RWPE2 (cell line): ENCODE measurements at regions not wholly inside any gene's neighbourhood (a gene's known extent, or its start where the extent isn't known, plus 50 kb on each side); places are given as distances from the start of the nearest gene placed in this dataset.

Source experiments
- ATAC-seq: fragments of 200-7000 bp; cut with Tn5 transposase; 3 replicates; pipeline ENCODE4 v1.9.1; 2021; ENCODE audit warnings: low read depth
- DNase-seq: peaks from one replicate; pipeline ENCODE4 v3.0.0-alpha.2; 2020; ENCODE audit warnings: low spot score
- H3K27ac ChIP-seq: fragments of 450-650 bp; 2 replicates; pipeline ENCODE4 v1.5.1; 2017; ENCODE audit warnings: mild to moderate bottlenecking; ENCODE audit not compliant: poor library complexity, severe bottlenecking
- H3K27me3 ChIP-seq: fragments of 250-450 bp; sonication (Bioruptor Pico); 2 replicates; pipeline ENCODE4 v1.5.1; 2021; ENCODE audit warnings: mild to moderate bottlenecking, moderate library complexity; ENCODE audit not compliant: insufficient read depth, poor library complexity, severe bottlenecking
- H3K36me3 ChIP-seq: fragments of 250-450 bp; sonication (Bioruptor Pico); 2 replicates; pipeline ENCODE4 v1.5.1; 2020; ENCODE audit warnings: low read depth, mild to moderate bottlenecking, moderate library complexity
- H3K4me1 ChIP-seq: fragments of 250-450 bp; sonication (Bioruptor Pico); 2 replicates; pipeline ENCODE4 v1.5.1; 2021; ENCODE audit warnings: mild to moderate bottlenecking, moderate library complexity; ENCODE audit not compliant: insufficient read depth, poor library complexity, severe bottlenecking
- H3K4me3 ChIP-seq: fragments of 250-450 bp; sonication (Bioruptor Pico); 2 replicates; pipeline ENCODE4 v1.5.1; 2021; ENCODE audit warnings: mild to moderate bottlenecking, moderate library complexity; ENCODE audit not compliant: severe bottlenecking
- H3K9me3 ChIP-seq: fragments of 250-450 bp; sonication (Bioruptor Pico); 2 replicates; pipeline ENCODE4 v1.5.1; 2021; ENCODE audit warnings: mild to moderate bottlenecking, moderate library complexity; ENCODE audit not compliant: severe bottlenecking
- TF ChIP-seq, protein P1 (sequence below): fragments of 450-650 bp; IDR thresholded peaks from one replicate; pipeline ENCODE4 v1.5.1; 2017; ENCODE audit warnings: mild to moderate bottlenecking, moderate library complexity; ENCODE audit not compliant: poor library complexity, severe bottlenecking

GRCh38 chr12:90298289-90298948 is 589.8 kb upstream of the ATP2B1 start:
- ATAC-seq (no peak), DNase-seq (no peak)
- TF ChIP-seq, protein P1, sequence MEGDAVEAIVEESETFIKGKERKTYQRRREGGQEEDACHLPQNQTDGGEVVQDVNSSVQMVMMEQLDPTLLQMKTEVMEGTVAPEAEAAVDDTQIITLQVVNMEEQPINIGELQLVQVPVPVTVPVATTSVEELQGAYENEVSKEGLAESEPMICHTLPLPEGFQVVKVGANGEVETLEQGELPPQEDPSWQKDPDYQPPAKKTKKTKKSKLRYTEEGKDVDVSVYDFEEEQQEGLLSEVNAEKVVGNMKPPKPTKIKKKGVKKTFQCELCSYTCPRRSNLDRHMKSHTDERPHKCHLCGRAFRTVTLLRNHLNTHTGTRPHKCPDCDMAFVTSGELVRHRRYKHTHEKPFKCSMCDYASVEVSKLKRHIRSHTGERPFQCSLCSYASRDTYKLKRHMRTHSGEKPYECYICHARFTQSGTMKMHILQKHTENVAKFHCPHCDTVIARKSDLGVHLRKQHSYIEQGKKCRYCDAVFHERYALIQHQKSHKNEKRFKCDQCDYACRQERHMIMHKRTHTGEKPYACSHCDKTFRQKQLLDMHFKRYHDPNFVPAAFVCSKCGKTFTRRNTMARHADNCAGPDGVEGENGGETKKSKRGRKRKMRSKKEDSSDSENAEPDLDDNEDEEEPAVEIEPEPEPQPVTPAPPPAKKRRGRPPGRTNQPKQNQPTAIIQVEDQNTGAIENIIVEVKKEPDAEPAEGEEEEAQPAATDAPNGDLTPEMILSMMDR: no peak
- Histone ChIP-seq H3K4me1 (no peaks in the 10 kb centered on the region), H3K9me3 (no peaks in the 10 kb centered on the region), H3K27me3 (no peaks in the 10 kb centered on the region), H3K27ac (no peak overlapping the region), H3K4me3 (no peak overlapping the region), H3K36me3 (no peaks in the 10 kb centered on the region)

- TF ChIP-seq, protein P1: no peak
- H3K27ac ChIP-seq: no peak overlapping the region
- no peak for DNase-seq
- H3K9me3 ChIP-seq: no peaks in the 10 kb centered on the region
- H3K4me3 ChIP-seq: no peak overlapping the region
- H3K27me3 ChIP-seq: no peaks in the 10 kb centered on the region
- H3K4me1 ChIP-seq: no peaks in the 10 kb centered on the region
- no peak for ATAC-seq
- H3K36me3 ChIP-seq: no peaks in the 10 kb centered on the region
These were observed 587.2 kb upstream of the ATP2B1 start for GRCh38 chr12:90295858-90296257.

- ATAC-seq (no peak), DNase-seq (no peak)
- TF ChIP-seq, protein P1: no peak
- no peaks in the 10 kb centered on the region for H3K36me3 ChIP-seq
- no peaks in the 10 kb centered on the region for H3K9me3 ChIP-seq
- no peak overlapping the region for H3K27ac ChIP-seq
- no peaks in the 10 kb centered on the region for H3K4me1 ChIP-seq
- no peak overlapping the region for H3K4me3 ChIP-seq
- H3K27me3 ChIP-seq: no peaks in the 10 kb centered on the region
These were observed 583.5 kb upstream of the ATP2B1 start for GRCh38 chr12:90292183-90292582.

GRCh38 chr12:90290980-90291975 is 582.6 kb upstream of the ATP2B1 start:
- H3K27me3 ChIP-seq: no peaks in the 10 kb centered on the region
- no peak for ATAC-seq
- no peaks in the 10 kb centered on the region for H3K36me3 ChIP-seq
- TF ChIP-seq, protein P1: no peak
- no peak overlapping the region for H3K27ac ChIP-seq
- no peaks in the 10 kb centered on the region for H3K4me1 ChIP-seq
- H3K4me3 ChIP-seq: no peak overlapping the region
- DNase-seq: no peak
- H3K9me3 ChIP-seq: no peaks in the 10 kb centered on the region
